Middle frontal gyrus (tissue), 1 donor: ENCODE measurements at regions not wholly inside any gene's neighbourhood (a gene's known extent, or its start where the extent isn't known, plus 50 kb on each side); places are given as distances from the start of the nearest gene placed in this dataset.
"Not testable (repeated sequence)": the region's sequence is repeated elsewhere in the genome, so short reads cannot be mapped to it uniquely, and the experiment has no call there.

Experiments used
- DNase-seq: peaks from one replicate; pipeline ENCODE4 v3.0.0-alpha.2; 2015; ENCODE audit warnings: low spot score; ENCODE audit errors: extremely low spot score

GRCh38 chr2:207216457-207216856, 50.7 kb upstream of the KLF7 start:
- no peak for DNase-seq

DNA sequence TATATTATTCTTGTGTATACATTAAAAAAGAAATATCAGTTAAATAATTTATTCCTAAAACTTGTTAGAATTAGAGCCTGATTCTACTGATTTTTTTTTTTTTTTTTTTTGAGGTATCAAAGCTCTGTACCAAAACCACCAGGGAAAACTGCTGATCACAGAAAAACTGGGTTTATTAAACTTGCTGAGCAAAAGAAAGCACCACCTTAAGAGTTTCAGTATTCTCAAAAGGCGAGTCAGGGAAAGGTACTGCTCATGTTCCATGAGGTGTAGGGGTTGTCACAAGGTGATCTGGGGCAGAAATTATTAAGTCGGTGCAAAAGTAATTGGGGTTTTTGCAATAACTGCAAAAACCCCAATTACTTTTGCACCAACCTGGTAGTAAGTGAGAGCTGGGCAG, 51.7 kb upstream of the KLF7 start:
- no peak for DNase-seq

DNA sequence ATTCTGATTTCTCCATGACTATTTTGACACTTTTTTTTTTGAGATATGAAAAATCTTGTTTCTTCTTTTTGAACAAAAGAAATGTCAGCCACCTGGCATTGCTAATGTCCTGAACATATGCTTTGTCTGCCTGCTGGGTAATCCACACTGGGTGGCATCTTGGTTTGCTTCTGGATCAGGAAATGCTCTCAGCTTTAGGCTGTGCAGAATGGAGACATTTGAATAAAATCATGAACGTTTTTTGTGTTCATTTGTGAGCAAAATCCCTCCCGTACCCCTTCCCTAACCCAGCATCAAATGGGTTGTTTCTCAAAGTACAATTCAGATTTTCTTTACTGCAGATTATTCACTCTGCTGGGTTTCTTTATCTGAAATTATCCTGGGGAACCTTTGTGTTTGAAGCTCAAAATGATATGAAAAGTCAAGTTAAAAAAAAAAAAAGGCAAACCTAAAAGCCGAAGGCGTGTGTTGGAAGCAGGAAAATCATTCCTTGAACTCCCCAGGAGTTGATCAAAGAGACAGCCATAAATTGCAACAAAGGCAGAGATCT, 53.4 kb upstream of the KLF7 start:
- no peak for DNase-seq

DNA sequence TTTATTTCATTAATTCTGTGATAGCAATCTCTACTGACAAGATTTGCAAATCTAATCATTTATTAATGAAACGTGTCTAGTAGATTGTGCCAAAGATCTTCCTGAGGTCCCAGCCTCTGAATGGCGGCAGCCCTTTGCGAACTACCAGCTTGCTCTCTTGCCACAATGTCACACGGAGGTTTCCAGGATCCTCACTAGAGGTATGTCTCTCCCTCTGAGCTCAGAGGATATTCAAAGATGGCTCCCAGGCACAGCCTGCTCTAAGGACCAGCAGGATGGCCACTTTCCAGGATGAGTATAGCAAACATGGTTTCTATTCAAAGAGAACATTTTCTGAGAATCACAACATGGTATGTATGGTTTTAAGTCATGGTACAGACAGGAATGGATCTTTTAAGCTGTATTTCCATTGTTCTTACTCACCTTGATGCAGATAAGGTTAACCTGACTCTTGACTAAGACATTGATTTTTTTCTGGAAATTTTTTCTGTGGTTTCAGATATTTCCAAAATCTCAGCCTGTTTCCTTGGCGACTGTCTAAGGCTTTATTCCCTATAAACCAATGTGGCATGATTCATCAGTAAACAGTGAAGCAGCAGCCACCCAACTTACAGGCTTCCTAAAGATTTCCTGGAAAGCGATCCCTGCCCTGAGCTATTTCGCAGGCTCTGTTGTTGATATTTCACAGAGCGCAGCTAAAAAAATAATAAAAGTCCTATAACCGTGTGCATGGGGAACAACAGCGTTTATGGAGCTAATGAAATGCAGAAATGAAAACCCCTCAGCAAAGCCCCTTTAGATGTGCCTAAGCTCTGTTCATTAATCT, 54.1 kb upstream of the KLF7 start:
- DNase-seq: no peak

DNA sequence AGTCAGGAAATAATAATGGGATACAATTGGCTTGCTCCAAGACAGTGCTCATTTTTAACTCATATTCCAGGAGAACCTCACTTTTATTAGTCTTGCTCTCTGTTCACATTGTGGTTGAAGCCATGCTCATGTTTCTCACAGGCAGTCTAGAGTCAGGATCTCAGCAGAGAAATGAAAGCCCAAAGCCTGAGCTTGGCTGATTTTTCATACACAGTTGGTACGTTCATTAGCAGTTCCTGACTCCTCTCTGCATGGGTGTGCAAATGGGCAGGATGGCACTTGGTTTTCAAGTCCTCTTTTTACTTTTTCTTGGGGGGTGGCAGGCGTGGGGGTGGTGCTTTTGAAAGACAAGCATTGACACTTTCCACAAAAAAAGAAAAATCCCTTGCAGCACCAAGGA, 56.0 kb upstream of the KLF7 start:
- DNase-seq: no peak

- no peak for DNase-seq
Measured at GRCh38 chr2:207223051-207223450, 57.3 kb upstream of the KLF7 start.

DNA sequence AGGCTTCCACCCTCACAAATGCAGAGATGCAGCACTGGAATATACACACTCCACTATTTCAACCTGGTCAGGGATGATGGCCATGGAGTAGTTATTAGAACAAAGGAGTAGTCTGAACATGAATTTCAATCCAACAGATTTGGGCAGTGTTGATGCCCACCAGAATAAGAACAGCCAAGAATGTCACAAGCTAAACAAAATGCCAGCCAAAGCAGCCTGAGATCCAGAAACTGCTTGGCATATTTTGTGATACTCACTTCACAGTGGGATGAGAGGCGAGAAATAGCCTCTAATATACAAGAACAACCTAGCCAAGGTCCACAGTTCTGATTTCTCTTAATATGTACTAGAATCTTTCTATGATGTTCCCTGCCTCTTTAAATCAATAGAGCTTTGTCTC, 58.6 kb upstream of the KLF7 start:
- DNase-seq: no peak

DNA sequence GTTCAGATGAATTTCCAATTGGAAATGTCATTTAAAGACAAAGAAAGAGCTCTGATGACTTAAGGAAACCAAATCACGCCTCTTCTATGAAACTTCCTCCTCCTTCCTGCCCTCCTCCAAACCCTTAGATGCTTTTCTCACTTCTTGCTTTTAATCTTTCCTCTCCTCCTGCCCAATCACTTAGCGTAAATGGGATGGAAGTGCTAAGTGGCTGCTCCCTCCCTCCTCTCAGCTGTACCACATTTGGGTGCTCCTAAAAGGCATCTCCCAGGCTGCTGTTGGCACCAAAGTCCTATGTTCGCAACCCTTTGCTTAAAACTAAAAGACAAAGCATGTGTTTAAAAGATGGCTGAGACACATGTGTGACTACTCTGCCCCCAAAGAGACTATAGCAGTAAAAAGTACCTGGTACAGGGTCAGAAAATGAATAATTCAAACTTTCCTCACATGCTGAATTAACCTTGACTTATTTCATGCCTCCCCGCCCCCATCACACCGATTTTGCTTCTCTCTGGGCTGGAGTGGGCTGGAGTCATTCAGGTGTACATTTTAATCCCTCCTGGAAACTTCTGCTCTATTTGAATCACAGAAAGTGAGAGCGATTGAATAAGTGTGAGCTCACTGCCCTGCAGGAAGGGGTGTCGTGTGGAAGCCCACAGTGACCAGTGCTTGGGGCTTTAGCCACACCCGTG, 59.2 kb upstream of the KLF7 start:
- DNase-seq: no peak

GRCh38 chr2:207225773-207226172, 60.0 kb upstream of the KLF7 start:
- DNase-seq: no peak

DNA sequence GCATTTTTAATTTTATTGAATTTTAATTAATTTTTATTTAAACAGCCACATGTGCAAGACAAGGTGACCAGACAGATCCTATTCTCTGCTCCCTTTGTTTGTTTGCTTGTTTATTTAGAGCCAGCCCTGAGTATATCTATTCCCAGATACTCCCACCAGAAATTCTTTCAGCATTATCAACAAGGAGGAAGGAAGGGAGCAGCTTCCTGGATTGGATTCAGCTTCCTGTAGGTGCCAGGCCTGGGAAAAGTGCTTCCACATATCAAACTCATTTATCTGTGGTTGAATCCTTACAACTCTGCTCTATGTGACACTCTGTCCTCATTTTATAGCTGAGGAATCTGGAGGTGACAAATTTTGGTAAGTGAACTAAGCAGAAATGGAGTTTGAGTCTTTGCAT, 60.5 kb upstream of the KLF7 start:
- DNase-seq: no peak

- no peak for DNase-seq
Measured at GRCh38 chr2:207226671-207227061, 60.9 kb upstream of the KLF7 start.

- DNase-seq: peak; percentile 44
Measured at GRCh38 chr2:207227062-207227748, 61.5 kb upstream of the KLF7 start.

- DNase-seq: no peak
Measured at GRCh38 chr2:207227749-207228145, 62.0 kb upstream of the KLF7 start.

GRCh38 chr2:207228402-207228801, 62.7 kb upstream of the KLF7 start:
- no peak for DNase-seq

- DNase-seq: no peak
Measured at GRCh38 chr2:207229161-207229560, 63.4 kb upstream of the KLF7 start.

DNA sequence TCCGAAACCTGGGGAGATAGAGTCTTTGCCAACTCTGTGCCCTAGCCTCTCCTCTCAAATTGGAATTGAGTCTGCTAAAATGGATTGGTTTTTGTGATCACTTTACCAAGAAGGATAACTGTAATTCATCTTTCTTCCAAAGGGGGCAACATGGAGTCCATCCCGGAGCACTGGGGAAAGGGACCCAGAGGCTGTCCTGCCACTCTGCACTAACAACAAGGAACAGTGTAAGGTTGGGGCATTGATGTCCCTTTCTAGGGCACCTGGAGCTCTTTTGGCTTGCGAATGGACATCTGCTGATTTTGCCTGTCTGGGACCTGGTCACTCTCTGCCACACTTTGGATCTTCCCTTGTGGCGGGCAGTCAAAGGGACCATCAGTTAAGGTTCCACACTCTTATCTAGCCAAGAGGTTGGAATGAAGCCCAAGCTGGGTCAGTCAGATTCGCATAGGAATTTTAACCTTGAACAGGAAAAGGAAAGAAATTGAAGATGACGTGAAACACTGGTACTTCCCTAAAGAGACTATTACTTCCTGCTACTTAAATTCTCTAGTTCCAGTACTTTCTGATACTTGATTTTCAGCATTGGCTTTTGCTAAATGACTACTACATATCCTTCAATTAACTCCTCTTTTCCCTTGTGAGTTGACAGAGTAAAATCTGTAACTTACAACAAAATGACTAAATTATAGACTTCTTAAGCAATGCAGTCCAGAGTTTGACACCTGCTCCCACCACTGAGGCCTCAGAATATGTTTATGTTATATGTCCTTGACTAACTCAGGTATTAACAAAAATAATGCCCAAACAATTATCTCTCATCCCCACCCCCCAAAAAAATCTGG, 64.7 kb upstream of the KLF7 start:
- no peak for DNase-seq

DNA sequence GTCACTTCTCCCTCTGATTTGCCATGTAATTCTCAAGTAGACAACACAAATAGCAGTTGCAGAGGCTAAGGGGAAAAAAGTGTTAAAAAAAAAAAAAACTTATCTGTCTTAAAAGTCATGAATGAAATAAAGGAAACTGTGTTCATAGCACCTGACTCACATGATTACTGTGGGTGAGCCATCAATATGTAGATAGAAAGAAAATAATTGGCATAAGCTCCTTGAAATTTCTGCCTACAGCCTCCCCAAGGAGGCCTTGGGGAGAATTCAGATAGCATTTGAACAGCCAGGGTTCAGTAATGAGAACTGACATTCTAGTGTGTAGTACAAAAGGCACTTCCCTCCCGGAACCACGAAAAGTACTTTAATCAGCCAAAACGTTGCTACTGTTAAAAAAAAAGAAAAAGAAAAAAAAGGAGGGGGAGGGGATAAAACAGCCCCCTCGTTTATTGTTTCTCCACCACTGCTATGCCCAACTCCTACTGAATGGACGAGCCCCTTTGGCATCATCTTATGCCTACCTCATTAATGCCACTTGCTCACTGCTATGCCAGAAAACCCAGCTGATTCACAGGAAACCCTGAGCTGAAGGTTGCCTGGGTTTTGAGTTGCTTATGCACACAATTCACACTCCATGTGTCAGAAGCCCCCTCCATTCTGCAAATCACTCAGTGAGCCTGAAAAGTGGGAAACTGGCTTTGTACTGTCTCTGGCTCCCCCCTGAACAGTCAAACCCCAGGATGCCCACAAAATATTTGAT, 65.5 kb upstream of the KLF7 start:
- DNase-seq: no peak

DNA sequence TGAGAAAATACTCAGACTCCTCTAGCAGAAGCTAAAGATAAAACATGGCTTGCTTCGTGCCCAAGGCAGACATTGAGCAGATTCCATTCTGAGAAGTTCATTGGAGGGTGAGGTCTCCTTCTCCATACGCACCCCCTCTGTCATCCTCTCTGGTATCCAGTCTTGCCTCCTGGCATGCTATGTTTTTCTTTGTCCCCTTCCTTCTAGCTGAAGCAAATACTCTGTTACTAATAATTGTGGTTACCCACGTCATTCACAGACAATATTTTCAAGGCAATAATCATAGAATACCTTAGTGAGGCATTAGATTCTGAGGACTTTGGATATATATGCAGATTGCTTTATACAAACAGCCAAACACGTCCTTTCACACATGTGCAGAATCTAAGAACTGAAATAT, 66.2 kb upstream of the KLF7 start:
- no peak for DNase-seq

GRCh38 chr2:207233141-207233540, 67.4 kb upstream of the KLF7 start:
- DNase-seq: not testable (repeated sequence)

DNA sequence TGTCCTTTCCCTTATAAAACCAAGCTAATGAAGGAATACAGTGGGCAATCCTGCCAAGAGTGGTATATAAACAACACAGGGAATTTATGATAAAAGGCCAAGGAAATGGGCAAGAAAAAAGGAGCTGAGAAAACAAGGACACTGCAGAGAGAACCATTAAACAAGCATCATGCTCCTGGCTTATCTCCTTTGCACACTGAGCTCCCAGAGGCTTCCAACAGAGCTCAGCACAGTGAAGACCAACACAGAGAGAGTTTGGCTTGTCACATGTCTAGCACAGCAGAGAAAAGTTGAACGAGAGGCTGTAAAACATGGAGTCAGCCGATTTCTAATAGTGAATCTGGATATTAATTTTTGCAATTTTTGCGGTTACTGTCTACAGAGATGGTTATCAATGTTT, 68.0 kb upstream of the KLF7 start:
- no peak for DNase-seq
